BE2C (cell line): ENCODE measurements at regions not wholly inside any gene's neighbourhood (a gene's known extent, or its start where the extent isn't known, plus 50 kb on each side); places are given as distances from the start of the nearest gene placed in this dataset.

ENCODE experiments used
- DNase-seq: peaks from one replicate; pipeline ENCODE4 v3.0.0-alpha.2; 2020
- H3K27me3 ChIP-seq: fragments of 250-450 bp; sonication (Bioruptor Pico); 2 replicates; pipeline ENCODE4 v1.5.1; 2020; ENCODE audit warnings: mild to moderate bottlenecking
- H3K36me3 ChIP-seq: fragments of 250-450 bp; sonication (Bioruptor Pico); 2 replicates; pipeline ENCODE4 v1.5.1; 2020; ENCODE audit warnings: mild to moderate bottlenecking
- H3K4me1 ChIP-seq: fragments of 250-450 bp; sonication (Bioruptor Pico); 2 replicates; pipeline ENCODE4 v1.5.1; 2020
- H3K4me3 ChIP-seq: 2 replicates; pipeline ENCODE4 v1.5.1; 2011; ENCODE audit warnings: low read depth, low read length
- H3K9me3 ChIP-seq: fragments of 250-450 bp; sonication (Bioruptor Pico); 2 replicates; pipeline ENCODE4 v1.5.1; 2020
- CTCF ChIP-seq: IDR thresholded peaks from 2 replicates; pipeline ENCODE4 v1.5.1; 2012; ENCODE audit warnings: mild to moderate bottlenecking, low read depth, low read length

GRCh38 chr7:3234851-3235250, 66.2 kb upstream of the SDK1 start:
- Histone ChIP-seq H3K4me3 (no peak overlapping the region), H3K27me3 (no peaks in the 10 kb centered on the region), H3K36me3 (no peaks in the 10 kb centered on the region), H3K9me3 (no peaks in the 10 kb centered on the region), H3K4me1 (no peaks in the 10 kb centered on the region)
- DNase-seq: no peak
- TF ChIP-seq CTCF: no peak

- H3K9me3 ChIP-seq: no peaks in the 10 kb centered on the region
- H3K36me3 ChIP-seq: no peaks in the 10 kb centered on the region
- DNase-seq: no peak
- H3K4me3 ChIP-seq: no peak overlapping the region
- no peaks in the 10 kb centered on the region for H3K27me3 ChIP-seq
- TF ChIP-seq CTCF: no peak
- no peaks in the 10 kb centered on the region for H3K4me1 ChIP-seq
Observed at GRCh38 chr7:3235322-3235721, 65.7 kb upstream of the SDK1 start.

GRCh38 chr7:3236268-3236667, 64.8 kb upstream of the SDK1 start:
- no peaks in the 10 kb centered on the region for H3K9me3 ChIP-seq
- no peaks in the 10 kb centered on the region for H3K36me3 ChIP-seq

GRCh38 chr7:3238525-3239210, 62.4 kb upstream of the SDK1 start:
- TF ChIP-seq CTCF: no peak
- Histone ChIP-seq H3K4me1 (no peaks in the 10 kb centered on the region), H3K36me3 (no peaks in the 10 kb centered on the region), H3K9me3 (no peaks in the 10 kb centered on the region), H3K4me3 (no peak overlapping the region), H3K27me3 (no peaks in the 10 kb centered on the region)
- no peak for DNase-seq

More at GRCh38 chr7:3236268-3236667, 64.8 kb upstream of the SDK1 start:
- no peaks in the 10 kb centered on the region for H3K4me1 ChIP-seq
- TF ChIP-seq CTCF: no peak
- no peak for DNase-seq
- no peak overlapping the region for H3K4me3 ChIP-seq
- no peaks in the 10 kb centered on the region for H3K27me3 ChIP-seq

- DNase-seq: no peak
- H3K9me3 ChIP-seq: no peaks in the 10 kb centered on the region; the same call in 1 of the 2 replicates
- no peaks in the 10 kb centered on the region for H3K36me3 ChIP-seq
- TF ChIP-seq CTCF: no peak
- H3K4me1 ChIP-seq: no peaks in the 10 kb centered on the region
- no peaks in the 10 kb centered on the region for H3K27me3 ChIP-seq
- no peak overlapping the region for H3K4me3 ChIP-seq
Observed at GRCh38 chr7:3239291-3239691, 61.8 kb upstream of the SDK1 start.

GRCh38 chr7:3240826-3241430, 60.1 kb upstream of the SDK1 start:
- H3K36me3 ChIP-seq: no peaks in the 10 kb centered on the region
- DNase-seq: no peak
- no peaks in the 10 kb centered on the region for H3K4me1 ChIP-seq
- no peaks in the 10 kb centered on the region; the same call in 1 of the 2 replicates for H3K9me3 ChIP-seq
- no peaks in the 10 kb centered on the region for H3K27me3 ChIP-seq
- no peak for TF ChIP-seq CTCF
- no peak overlapping the region for H3K4me3 ChIP-seq
